ENCODE measurements at regions not wholly inside any gene's neighbourhood (a gene's known extent, or its start where the extent isn't known, plus 50 kb on each side); places are given as distances from the start of the nearest gene placed in this dataset.

DNA sequence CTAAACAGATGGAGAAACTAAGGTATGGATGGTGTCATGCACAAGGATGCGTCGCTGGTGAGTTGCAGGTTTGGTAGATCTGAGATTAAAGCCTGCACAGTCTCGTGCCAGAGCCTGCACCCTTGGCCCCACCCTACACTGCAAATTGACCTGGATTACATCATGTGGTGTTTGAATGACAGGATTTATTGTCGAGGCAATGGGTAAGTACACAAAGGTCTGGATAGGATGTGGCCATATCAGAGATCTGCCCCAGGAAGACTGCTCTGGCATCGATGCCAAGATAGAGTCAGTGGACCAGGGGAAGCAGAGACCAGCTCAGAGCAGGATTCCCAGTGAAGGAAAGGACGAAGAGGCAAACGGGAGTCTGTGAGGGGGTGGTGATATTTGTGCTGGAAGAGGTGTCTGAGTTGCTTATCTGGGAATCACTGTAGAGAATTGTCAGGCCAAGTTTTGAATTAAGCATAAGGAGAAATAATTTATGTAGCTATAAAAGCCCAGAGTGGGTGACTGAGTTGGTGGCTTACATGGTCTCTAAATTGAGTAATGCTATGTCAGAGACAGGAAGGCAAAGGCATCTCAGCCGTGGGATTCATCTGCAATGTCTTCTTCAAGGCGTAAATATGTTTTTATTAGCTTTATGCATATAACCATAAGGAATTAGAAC is 499.6 kb upstream of the B3GAT1 start:
- DNase-seq (ENCODE audit: low read depth, low spot score) = no peak

DNA sequence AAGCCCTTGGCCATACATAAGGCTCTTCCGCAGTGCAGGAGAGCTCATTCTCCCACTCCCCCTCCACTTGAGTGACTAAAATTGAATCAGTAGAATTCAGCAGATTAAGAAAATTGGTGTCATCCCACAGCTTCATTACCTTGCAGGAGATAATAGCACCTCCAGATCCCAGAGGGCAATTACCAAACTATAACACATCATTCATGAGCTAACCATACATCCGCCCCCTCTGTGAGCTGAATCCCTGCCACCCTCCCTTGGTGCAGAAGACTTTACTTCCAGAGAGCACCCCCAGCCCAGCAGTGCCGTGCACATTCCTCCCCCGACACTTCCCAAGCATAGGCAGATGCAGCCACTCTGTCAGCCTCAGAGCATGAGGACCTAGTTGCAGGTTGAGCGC is 496.5 kb upstream of the B3GAT1 start:
- no peak for DNase-seq (ENCODE audit: low read depth, low spot score)

DNA sequence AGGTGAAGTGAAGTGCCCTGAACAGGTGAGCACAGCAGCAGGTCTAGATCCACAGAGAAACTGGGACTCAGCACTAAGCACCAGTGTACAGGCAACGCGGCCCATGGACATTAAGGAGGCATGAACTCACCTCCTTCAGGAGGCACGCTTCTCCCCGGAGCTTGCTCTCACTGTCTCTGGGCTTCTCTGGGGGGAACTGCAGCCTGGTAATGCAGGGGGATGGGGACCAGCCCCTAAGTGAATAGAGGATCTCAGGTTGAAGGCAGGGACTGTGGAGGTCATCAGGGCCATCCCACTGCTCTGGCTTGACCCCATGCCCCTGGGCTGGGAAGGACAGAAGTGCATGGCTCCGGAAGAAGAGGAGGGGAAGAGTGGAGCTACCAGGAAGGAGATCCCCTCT is 495.6 kb upstream of the B3GAT1 start:
- no peak for DNase-seq (ENCODE audit: low read depth, low spot score)

DNA sequence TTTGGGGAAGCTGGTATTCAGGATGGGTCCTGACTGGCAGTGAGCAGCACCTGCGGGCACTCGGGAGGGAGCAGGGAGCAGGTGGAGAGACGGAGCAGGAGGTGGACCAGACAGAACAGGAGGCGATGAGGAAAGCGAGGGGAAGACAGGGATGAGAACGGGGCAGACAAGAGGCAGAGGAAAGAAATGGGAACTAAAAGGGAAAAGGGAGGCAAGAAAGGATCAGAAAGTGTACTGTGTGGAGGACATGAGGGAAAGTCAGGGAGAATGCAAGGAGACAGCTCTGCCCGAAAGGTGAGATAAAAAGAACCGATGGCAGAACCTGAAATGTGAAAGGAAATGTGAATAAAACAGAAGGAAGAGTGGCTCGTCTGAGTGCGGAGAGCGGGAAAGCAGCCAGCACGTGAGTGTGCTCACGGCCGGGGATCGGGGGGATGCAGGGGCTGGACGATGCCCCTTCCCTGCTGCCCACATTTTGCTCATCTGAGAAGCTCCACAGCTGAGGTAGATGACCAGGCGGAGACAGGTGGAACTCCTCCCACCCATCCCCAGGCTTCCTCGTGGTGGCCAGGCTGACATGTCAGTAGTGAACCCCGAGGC is 494.4 kb upstream of the B3GAT1 start:
- no peak for DNase-seq (ENCODE audit: low read depth, low spot score)

DNA sequence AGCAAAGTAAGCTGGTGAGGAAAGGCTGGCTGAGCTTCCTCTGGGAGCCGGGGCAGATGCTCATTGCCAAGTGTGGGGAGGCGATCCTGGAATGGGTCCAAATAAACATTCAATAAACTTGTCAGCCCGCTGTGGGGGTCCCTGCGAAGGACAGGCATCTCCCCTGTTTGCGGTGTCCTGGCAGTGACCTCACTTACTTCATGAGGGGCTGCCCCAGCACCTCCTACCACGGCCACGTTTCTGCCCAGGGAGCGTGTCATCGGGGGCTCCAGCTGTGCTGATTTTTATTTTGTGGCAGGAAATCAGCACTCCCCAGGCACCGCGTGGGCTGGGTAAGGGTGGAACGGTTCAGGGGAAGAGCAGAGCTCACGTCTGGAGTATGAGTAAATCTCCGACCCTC is 493.9 kb upstream of the B3GAT1 start:
- no peak for DNase-seq (ENCODE audit: low read depth, low spot score)

DNA sequence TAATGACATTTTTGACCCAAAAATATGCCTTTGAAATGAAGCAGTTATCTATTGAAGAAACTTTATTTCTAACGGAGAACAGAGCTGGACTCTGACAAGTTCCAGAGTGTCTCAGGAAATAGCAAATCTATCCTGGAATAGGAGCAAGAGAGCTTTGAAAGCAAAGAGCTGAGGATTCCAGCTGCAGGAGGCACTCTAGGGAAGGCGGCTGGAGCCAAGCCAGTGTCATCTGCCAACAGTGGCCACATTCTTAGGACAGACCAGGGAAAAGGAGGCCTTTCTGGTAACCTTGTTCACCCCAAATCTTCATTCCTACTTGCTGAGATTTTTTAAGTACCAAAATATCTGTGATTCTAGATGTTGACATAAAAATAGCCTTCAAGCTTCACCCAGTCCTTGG is 493.5 kb upstream of the B3GAT1 start:
- no peak for DNase-seq (ENCODE audit: low read depth, low spot score)

DNA sequence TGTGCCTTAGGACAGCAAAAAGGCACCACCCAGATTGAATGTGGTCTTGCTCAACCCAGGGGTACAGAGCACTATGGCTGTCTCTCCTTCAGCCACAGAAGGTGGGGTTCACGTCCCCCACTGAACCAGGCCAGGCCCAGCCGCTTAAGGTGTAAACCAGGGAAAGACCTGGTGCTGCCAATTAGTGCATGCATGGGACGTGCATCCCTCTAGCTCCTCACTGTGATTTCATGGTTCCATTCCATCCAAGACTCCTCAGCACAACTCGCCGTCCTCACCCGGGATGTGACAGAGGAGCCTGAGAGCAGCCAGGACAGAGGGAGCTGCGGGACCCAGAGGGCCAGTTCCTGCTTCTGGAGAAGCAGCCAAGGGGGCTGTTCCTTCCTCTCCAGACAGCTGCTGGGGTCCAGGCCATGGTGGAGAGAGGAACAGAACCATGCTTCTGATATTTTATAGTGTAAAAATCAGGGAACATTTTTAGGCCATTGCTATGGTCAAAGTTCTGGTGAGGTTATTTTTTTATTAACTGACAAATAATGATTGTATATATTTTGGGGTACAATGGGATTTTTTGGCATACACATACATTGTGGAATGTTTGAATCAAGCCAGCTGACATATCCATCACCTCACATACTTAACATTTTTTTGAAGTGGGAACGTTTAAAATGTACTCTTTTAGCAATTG is 492.2 kb upstream of the B3GAT1 start:
- no peak for DNase-seq (ENCODE audit: low read depth, low spot score)

DNA sequence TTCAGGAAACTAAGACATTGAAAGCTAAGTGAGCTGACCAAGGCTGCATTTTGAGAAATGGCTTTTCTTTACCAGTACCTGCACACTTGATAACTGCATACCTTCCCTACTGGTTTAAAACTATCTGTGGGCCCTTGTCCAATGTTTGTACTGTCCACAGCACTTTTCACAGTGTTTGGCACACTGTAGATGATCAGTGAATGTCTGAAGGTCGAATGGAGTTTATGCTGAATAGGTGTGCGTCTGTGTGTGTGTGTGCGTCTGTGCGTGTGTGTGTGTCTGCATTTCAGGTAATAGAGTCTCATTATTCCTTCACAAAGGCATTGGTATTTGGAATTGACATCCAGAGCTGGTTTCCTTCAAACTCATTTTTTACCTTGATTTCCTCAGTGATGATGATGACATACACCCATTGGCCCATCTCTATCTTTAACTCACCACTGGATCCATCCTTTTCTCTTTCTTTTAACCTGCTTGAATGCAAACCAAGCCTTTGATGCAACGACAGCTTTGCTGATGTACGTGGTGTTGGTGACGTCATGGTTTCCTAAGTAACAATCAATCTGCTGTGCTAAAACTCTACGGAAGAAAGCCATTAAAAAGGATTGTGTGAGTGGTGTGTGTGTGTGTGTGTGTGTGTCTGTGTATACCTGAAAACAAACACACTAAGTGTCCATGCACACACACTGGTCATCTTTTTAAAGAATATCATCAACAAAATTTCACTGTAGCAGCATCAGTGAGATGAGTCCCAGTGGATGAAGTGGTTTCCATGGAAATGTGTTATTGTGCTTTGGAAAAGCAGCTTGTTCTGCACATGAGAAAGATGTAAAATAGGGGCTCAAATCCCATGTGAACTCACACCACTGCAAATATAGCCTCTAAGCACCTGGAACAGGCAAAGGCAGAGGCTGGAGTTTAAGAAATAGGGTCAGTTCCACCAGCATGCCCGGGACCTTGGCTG is 490.2 kb upstream of the B3GAT1 start:
- no peak for DNase-seq (ENCODE audit: low read depth, low spot score)

DNA sequence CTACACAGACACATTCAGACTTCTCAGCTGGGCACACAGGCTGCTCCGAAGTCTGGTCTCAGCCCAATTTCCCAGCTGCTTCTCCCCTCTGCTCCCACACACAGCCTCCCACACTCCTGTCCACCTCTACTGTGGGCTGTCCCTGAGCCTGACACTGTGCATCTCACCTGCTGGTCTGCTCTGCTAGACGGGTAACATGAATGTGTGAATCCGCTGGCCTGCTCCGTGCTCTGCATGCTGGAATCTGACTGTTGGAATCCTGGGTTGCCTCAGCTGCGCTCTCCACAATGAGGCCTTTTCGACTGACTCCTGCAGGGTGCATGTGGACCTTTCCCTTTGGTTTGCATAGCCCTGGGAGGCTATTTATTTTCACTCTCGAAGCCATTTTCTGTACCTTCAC is 489.5 kb upstream of the B3GAT1 start:
- DNase-seq (ENCODE audit: low read depth, low spot score) = no peak

DNA sequence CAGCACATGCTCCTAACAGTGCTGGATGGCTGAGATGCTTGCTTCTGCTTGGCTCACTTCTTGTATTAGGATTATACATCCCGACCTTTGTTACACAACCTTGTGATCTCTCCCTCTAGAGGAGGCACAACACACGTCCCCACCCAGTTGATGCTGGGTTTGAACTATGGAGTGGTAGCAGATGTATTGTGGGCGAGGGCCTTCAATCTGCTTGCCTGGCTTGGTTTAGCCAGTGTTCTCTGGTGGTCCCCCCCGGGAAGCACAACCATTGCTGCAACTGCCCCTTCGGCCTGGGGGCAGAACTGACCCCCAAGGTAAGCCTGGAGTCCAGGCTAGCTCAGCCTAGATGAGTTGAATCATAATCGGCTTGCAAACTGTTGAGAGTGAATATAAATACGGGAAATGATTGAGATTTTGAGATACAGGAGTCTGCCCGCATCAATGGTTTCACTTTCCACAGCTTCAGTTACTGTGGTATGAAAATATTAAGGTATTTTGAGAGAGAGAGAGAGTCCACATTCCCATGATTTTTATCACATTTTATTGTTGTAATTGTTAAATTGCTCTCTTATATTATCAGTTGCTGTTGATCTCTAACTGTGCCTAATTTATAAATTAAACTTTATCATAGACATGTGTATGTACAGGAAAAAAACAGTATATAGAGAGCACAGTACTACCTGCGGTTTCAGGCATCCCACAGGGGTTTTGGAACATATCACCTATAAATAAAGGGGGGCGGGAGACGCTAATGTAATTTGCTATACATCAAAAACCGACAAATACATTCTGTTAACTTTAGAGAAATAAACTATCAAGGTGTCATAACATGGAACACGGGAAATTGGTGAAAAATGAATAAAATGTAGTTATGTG is 482.0 kb upstream of the B3GAT1 start:
- no peak for DNase-seq (ENCODE audit: low read depth, low spot score)

DNA sequence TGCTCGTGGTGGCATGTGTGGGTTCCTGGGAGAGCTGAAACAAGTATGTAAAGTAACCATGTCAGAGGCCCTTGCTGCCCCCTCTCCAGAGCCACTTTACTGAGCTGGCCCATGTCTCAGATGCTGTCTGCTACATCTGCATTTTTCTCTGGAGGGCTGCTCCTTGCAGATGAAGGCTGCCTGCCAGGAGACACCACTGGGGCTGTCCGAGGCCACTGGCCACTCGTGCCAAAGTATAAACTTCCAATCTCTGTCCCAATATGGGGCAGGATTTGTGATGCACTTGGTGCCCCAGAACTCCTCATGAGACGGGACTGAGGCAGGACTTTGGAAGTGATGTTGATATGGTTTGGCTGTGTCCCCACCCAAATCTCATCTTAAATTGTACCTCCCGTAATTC is 478.4 kb upstream of the B3GAT1 start:
- no peak for DNase-seq (ENCODE audit: low read depth, low spot score)

DNA sequence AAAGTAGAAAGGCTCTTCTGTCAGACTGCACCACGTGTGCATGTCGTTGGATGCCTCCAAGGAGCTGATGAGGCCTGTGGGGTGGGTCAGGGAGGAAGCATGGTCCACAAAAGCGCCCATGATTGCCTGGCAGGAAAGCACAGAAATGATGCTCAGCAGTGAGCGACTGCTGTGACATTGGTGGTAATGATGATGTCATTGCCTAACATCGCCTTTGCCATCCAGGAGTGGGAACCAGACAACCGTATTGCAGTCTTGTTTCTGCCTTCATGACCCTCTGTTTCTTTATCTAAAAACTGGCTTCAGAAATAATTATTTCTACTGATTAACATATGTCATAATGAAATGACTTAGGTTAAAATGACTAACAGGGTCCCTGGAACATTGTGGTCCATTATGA is 477.8 kb upstream of the B3GAT1 start:
- DNase-seq (ENCODE audit: low read depth, low spot score) = no peak

DNA sequence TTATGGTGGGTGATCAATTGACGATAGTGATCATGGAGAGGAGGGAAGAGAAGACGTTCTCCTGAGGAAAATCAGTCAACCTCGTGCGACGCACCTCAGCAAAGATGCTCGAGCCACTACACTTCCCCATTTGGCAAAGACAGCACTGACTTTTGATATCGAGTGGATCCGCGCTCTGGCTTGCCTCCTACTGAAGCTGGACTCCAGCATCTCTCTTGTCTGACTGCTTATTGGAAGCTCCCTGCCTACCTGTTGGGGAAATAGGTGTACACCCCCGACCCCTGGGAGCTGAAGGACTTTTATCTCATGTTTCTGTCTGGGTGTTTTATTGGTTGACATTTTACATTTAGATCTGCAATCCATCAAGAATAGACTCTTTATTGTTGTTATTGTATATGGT is 476.8 kb upstream of the B3GAT1 start:
- no peak for DNase-seq (ENCODE audit: low read depth, low spot score)

DNA sequence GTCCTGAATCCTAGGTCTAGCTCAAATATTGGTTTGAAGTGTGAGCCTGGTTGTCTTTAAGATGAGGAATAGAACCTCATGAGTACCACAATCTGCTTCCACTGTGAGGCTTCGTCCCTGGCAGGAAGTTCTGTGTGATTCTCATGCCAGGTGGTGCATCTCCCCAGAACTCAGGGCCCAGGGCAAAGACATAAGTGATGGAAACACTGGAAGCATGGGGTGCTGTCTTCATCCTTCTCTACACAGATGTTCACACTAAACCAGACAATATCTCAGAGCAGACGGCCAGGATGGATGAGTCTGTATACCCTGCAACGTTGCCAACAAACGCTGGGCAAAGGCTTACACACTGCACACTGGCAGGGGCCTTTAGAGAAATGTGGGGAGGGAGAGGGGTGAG is 475.9 kb upstream of the B3GAT1 start:
- no peak for DNase-seq (ENCODE audit: low read depth, low spot score)

DNA sequence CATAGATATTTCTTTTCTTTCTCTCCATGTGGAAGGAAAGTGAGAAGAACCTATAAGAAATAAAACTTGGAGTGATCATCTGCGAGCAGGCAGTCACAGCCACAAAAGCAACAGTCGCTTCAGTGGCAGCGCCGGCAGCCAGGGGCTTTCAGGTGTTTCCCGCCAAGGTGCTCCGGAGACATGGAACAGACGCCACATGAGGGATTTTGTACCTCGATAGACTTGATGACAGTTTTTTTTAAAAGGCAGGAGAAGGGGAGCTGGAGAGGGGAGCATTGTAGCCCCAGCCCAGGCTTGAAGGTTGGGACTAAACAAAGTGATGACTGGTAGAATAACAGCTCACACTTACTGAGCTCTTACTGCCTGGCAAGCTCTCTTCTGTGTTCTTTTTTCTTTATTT is 471.4 kb upstream of the B3GAT1 start:
- no peak for DNase-seq (ENCODE audit: low read depth, low spot score)

DNA sequence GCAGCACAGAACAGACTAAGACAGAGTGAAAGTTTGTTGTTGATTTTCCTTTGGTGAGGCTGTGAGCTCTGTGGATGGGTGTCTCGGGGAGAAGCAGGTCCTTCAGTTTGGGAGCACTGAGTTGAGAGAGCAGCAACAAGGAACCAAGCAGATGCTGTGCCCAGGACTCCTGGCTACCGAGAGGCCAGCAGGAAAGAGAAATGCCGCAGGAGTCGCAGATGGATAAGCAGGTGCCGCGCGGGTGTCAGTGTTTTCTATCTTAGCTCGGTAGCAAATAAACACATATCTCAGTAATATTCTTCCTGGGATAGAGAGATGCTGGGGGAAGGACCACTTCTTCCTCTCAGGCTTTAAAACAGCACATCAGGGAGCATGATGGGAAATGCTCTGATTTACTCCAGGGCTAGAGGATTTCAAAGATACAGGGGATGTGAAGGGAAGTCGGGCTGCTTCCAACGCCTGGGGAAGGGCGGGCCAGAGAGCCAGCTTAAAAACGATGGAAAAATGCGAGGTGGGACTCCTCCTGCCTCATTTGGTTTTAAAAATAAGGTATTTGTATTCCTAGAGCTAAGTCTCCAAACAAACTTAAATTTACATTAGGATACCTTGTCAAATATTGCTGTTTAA is 470.7 kb upstream of the B3GAT1 start:
- no peak for DNase-seq (ENCODE audit: low read depth, low spot score)

DNA sequence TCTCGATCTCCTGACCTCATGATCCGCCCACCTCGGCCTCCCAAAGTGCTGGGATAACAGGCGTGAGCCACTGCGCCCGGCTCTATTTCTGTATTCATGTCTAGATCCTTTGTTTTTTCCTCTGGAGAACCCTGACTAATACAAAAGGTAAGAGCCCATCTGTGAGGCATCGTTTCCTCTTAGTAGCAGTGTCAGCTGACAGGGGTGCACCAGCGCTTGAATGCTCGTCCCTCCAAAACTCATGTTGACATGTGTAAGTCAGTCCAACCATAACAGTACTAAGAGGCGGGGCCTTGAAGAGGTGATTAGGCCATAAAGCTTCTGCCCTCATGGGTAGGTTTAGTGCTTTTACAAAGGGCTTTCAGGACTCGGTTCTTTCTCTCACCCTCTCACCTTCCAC is 470.1 kb upstream of the B3GAT1 start:
- DNase-seq (ENCODE audit: low read depth, low spot score) = no peak

DNA sequence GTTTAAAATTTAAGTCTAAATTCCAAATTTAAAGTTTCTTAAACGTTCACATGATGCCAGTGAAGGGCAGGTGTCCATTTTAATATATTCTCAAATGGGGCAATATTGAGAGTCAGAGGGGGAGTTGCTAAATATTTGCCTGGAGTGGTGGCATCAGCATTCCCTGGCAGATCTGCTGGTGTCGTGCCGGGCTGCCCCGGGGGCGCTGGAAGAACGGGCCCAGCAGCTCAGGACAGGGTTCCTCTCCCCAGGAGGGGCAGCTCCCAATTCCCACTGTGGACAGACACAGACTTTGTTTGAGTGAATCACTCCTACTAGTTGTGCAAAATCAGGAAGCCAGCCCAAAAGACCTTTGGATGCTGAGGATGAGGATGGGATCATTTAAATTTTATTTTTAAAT is 468.7 kb upstream of the B3GAT1 start:
- no peak for DNase-seq (ENCODE audit: low read depth, low spot score)

DNA sequence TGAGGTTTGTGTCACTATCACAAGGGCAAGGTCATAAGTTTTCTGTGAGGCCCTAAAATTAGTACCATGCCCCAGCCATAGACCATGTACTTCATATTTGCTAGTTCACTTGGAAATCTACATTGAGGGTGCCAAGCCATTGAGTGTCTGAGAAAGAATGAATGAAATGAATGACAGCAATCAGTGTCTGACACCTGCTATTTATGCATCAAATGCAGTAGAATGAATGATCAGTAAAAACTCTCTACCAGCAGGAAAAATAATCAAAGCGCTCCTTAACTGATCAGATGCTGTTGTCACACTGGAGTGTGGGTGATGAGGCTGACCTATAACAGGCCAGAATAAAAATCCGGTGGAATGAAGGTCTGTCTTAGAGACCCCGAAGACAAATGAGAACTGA is 467.9 kb upstream of the B3GAT1 start:
- no peak for DNase-seq (ENCODE audit: low read depth, low spot score)

DNA sequence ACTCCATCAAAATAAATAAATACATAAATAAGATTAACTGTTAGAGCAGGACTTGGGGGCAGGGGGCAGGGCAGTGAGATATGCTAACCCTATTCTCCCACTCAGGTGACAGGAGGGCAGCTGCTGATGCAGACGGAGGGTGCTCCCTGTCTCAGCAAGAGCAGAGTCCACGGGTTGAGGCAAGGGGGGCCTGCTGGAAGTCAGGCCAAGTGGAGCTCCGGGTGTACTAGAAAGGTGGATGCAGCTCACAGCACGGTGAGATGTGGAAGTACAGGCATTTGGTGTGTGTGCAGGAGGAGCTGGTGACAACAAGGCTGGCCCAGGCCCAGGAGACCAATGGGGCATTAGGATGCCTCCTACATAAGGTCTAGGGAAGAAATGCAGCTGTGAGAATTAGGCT is 467.3 kb upstream of the B3GAT1 start:
- no peak for DNase-seq (ENCODE audit: low read depth, low spot score)

DNA sequence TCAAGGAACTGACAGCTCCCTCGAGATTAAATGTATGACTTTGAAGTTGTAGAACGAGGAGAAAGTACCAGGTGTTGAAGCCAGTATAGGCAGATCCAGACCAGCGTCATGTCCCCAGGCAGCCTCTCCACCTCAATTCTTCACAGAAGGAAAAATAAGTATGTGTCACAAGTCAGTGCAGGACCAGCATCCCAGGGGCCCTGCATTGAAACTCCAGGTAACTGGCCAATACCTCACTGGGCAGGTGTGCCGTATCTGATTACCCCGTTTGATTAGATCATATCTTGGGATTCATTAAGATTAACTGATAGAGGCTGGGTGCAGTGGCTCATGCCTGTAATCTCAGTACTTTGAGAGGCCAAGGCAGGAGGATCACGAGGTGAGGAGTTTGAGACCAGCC is 466.7 kb upstream of the B3GAT1 start:
- DNase-seq (ENCODE audit: low read depth, low spot score) = no peak

Data from activated CD4-positive, CD25-positive, alpha-beta regulatory T cell treated with anti-CD3 and anti-CD28 coated beads, Interleukin-2, amount 50 U/mL, for 16 hours (primary cell).